ENCODE measurements at regions not wholly inside any gene's neighbourhood (a gene's known extent, or its start where the extent isn't known, plus 50 kb on each side); places are given as distances from the start of the nearest gene placed in this dataset.

DNA sequence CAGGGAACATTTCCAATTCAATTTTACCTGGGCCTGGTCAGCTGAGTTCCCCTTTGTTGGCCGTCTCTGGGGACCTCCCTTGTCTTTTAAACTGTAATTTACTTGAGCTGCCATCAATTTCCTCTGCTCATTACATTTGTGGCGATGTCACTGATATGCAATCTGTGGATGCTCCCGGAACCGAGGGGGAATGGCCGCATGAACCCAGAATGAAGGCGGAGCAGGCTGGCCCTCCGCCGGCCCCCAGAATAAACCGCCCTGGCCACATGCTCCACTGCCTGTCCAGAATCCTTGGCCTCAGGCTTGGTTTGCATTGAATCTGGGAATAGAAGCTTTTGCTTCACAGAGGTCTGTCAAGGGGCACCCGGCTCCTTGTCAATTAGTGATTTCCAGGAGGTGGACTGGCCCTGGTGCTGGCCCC is 276.8 kb downstream of the TEX29 start:
- TF ChIP-seq, protein P1, sequence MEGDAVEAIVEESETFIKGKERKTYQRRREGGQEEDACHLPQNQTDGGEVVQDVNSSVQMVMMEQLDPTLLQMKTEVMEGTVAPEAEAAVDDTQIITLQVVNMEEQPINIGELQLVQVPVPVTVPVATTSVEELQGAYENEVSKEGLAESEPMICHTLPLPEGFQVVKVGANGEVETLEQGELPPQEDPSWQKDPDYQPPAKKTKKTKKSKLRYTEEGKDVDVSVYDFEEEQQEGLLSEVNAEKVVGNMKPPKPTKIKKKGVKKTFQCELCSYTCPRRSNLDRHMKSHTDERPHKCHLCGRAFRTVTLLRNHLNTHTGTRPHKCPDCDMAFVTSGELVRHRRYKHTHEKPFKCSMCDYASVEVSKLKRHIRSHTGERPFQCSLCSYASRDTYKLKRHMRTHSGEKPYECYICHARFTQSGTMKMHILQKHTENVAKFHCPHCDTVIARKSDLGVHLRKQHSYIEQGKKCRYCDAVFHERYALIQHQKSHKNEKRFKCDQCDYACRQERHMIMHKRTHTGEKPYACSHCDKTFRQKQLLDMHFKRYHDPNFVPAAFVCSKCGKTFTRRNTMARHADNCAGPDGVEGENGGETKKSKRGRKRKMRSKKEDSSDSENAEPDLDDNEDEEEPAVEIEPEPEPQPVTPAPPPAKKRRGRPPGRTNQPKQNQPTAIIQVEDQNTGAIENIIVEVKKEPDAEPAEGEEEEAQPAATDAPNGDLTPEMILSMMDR (conservative IDR thresholded peaks at IDR 0.05; ENCODE audit: low read depth, low read length), result no peak
- TF ChIP-seq EZH2 (IDR thresholded peaks at IDR 0.05; ENCODE audit: borderline replicate concordance, low read depth, low read length, poor library complexity, severe bottlenecking), result no peak
